ENCODE measurements at regions not wholly inside any gene's neighbourhood (a gene's known extent, or its start where the extent isn't known, plus 50 kb on each side); places are given as distances from the start of the nearest gene placed in this dataset.

GRCh38 chr13:104387510-104387909, 1321.3 kb upstream of the SLC10A2 start:
- no peak overlapping the region for H3K4me3 ChIP-seq (ENCODE audit: low read depth, low read length)
- TF ChIP-seq MYC (IDR thresholded peaks at IDR 0.05; ENCODE audit: low read depth, low read length) (no peak), CTCF (IDR thresholded peaks at IDR 0.05; ENCODE audit: low read depth, low read length) (no peak), MAX (IDR thresholded peaks at IDR 0.05; ENCODE audit: low read depth, low read length) (no peak), POLR2A (IDR thresholded peaks at IDR 0.05; ENCODE audit: extremely low read depth, insufficient read length) (no peak)
- DNase-seq (ENCODE audit: low read depth): no peak

- TF ChIP-seq MAX (IDR thresholded peaks at IDR 0.05; ENCODE audit: low read depth, low read length) (no peak), POLR2A (IDR thresholded peaks at IDR 0.05; ENCODE audit: extremely low read depth, insufficient read length) (no peak), MYC (IDR thresholded peaks at IDR 0.05; ENCODE audit: low read depth, low read length) (no peak), CTCF (IDR thresholded peaks at IDR 0.05; ENCODE audit: low read depth, low read length) (no peak)
- DNase-seq (ENCODE audit: low read depth): no peak
- no peak overlapping the region for H3K4me3 ChIP-seq (ENCODE audit: low read depth, low read length)
These were observed 1319.2 kb upstream of the SLC10A2 start for GRCh38 chr13:104385404-104385803.

- no peak overlapping the region for H3K4me3 ChIP-seq (ENCODE audit: low read depth, low read length)
- TF ChIP-seq CTCF (IDR thresholded peaks at IDR 0.05; ENCODE audit: low read depth, low read length) (no peak), POLR2A (IDR thresholded peaks at IDR 0.05; ENCODE audit: extremely low read depth, insufficient read length) (no peak), MYC (IDR thresholded peaks at IDR 0.05; ENCODE audit: low read depth, low read length) (no peak), MAX (IDR thresholded peaks at IDR 0.05; ENCODE audit: low read depth, low read length) (no peak)
These were observed 1316.7 kb upstream of the SLC10A2 start for GRCh38 chr13:104382951-104383350.

GRCh38 chr13:104376588-104376987, 1310.4 kb upstream of the SLC10A2 start:
- TF ChIP-seq MYC (IDR thresholded peaks at IDR 0.05; ENCODE audit: low read depth, low read length) (no peak), CTCF (IDR thresholded peaks at IDR 0.05; ENCODE audit: low read depth, low read length) (no peak), POLR2A (IDR thresholded peaks at IDR 0.05; ENCODE audit: extremely low read depth, insufficient read length) (no peak), MAX (IDR thresholded peaks at IDR 0.05; ENCODE audit: low read depth, low read length) (no peak)
- H3K4me3 ChIP-seq (ENCODE audit: low read depth, low read length): no peak overlapping the region
- no peak for DNase-seq (ENCODE audit: low read depth)

More at GRCh38 chr13:104382951-104383350, 1316.7 kb upstream of the SLC10A2 start:
- no peak for DNase-seq (ENCODE audit: low read depth)

- no peak for TF ChIP-seq POLR2A (IDR thresholded peaks at IDR 0.05; ENCODE audit: extremely low read depth, insufficient read length)
- TF ChIP-seq MYC (IDR thresholded peaks at IDR 0.05; ENCODE audit: low read depth, low read length): no peak
- no peak for TF ChIP-seq CTCF (IDR thresholded peaks at IDR 0.05; ENCODE audit: low read depth, low read length)
- TF ChIP-seq MAX (IDR thresholded peaks at IDR 0.05; ENCODE audit: low read depth, low read length): no peak
- DNase-seq (ENCODE audit: low read depth): no peak
- H3K4me3 ChIP-seq (ENCODE audit: low read depth, low read length): no peak overlapping the region
These were observed 1309.4 kb upstream of the SLC10A2 start for GRCh38 chr13:104375614-104376013.

All from NB4 (cell line).